Brain microvascular endothelial cell (primary cell): ENCODE measurements at regions not wholly inside any gene's neighbourhood (a gene's known extent, or its start where the extent isn't known, plus 50 kb on each side); places are given as distances from the start of the nearest gene placed in this dataset.

Experiments
- DNase-seq: peaks from one replicate; pipeline ENCODE4 v3.0.0-alpha.2; 2020
- H3K27ac ChIP-seq: fragments of 250-450 bp; sonication (Bioruptor Pico); 2 replicates; pipeline ENCODE4 v1.5.1; 2020; ENCODE audit warnings: mild to moderate bottlenecking, moderate library complexity
- H3K27me3 ChIP-seq: fragments of 250-450 bp; sonication (Bioruptor Pico); replicated peaks from 2 replicates; pipeline ENCODE4 v1.5.1; 2020; ENCODE audit warnings: mild to moderate bottlenecking
- H3K36me3 ChIP-seq: fragments of 250-450 bp; sonication (Bioruptor Pico); replicated peaks from 2 replicates; pipeline ENCODE4 v1.5.1; 2020; ENCODE audit warnings: mild to moderate bottlenecking
- H3K4me3 ChIP-seq: 2 replicates; pipeline ENCODE4 v1.5.1; 2011; ENCODE audit warnings: low read depth, mild to moderate bottlenecking, control low read depth, low read length, moderate library complexity
- CTCF ChIP-seq: IDR thresholded peaks from 2 replicates; pipeline ENCODE4 v1.5.1; 2011; ENCODE audit warnings: low read depth, mild to moderate bottlenecking, moderate library complexity, low read length, control low read depth, inconsistent platforms; ENCODE audit errors: missing control alignments
- in situ Hi-C: cut with HindIII; loops from 2 replicates; pipeline ENCODE4 v1.10.0; 2017; ENCODE audit warnings: low sequenced_read_pairs, low pct_ligation_motif_present

DNA sequence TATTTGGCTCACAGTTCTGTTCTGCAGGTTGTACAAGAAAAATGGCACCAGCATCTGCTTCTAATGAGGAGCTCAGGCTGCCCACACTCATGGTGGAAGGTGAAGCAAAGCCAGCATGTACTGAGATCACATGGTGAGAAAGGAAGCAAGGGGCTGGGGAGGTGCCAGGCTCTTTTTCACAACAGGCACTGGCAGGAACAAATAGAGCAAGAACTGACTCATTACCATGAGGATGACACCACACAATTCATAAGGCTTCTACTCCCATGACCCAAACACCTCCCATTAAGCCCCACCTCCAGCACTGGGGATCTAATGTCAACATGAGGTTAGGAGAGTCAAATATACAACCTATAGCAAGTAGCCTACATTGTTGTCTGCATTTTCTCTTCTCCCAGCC lies 522.6 kb downstream of the RFC3 start:
- no peak overlapping the region for H3K27ac ChIP-seq
- TF ChIP-seq CTCF = no peak
- no peaks in the 10 kb centered on the region for H3K27me3 ChIP-seq
- no peak overlapping the region for H3K4me3 ChIP-seq
- H3K36me3 ChIP-seq = no peaks in the 10 kb centered on the region
- in situ Hi-C loops = no loop called here
- DNase-seq = no peak

- in situ Hi-C loops = no loop called here
- Histone ChIP-seq H3K27ac (no peak overlapping the region), H3K36me3 (no peaks in the 10 kb centered on the region), H3K27me3 (no peaks in the 10 kb centered on the region), H3K4me3 (no peak overlapping the region)
- TF ChIP-seq CTCF = no peak
- DNase-seq = no peak
These were observed 525.5 kb downstream of the RFC3 start for GRCh38 chr13:34343413-34343940.

- TF ChIP-seq CTCF = no peak
- in situ Hi-C loops = no loop called here
- H3K36me3 ChIP-seq = no peaks in the 10 kb centered on the region
These were observed 526.9 kb downstream of the RFC3 start for GRCh38 chr13:34344816-34345215.

GRCh38 chr13:34345258-34345965 lies 527.5 kb downstream of the RFC3 start:
- DNase-seq = no peak

More at GRCh38 chr13:34344816-34345215, 526.9 kb downstream of the RFC3 start:
- no peak overlapping the region for H3K27ac ChIP-seq
- no peaks in the 10 kb centered on the region for H3K27me3 ChIP-seq
- no peak overlapping the region for H3K4me3 ChIP-seq
- DNase-seq = no peak

GRCh38 chr13:34346626-34347025 lies 528.7 kb downstream of the RFC3 start:
- no peak for TF ChIP-seq CTCF
- Histone ChIP-seq H3K27me3 (no peaks in the 10 kb centered on the region), H3K4me3 (no peak overlapping the region), H3K27ac (no peak overlapping the region), H3K36me3 (no peaks in the 10 kb centered on the region)
- in situ Hi-C loops = no loop called here
- DNase-seq = no peak

More at GRCh38 chr13:34345258-34345965, 527.5 kb downstream of the RFC3 start:
- no peak overlapping the region for H3K4me3 ChIP-seq
- in situ Hi-C loops = no loop called here
- no peak for TF ChIP-seq CTCF
- H3K36me3 ChIP-seq = no peaks in the 10 kb centered on the region
- no peaks in the 10 kb centered on the region for H3K27me3 ChIP-seq
- no peak overlapping the region for H3K27ac ChIP-seq
